IPS-20b (cell line): ENCODE measurements at regions not wholly inside any gene's neighbourhood (a gene's known extent, or its start where the extent isn't known, plus 50 kb on each side); places are given as distances from the start of the nearest gene placed in this dataset.

Experiments
- H3K27ac ChIP-seq: one replicate; pipeline ENCODE4 v1.5.1; 2013; ENCODE audit warnings: low read length
- H3K27me3 ChIP-seq: 2 replicates; pipeline ENCODE4 v1.6.1; 2013; ENCODE audit warnings: mild to moderate bottlenecking, low read length, inconsistent platforms; ENCODE audit not compliant: insufficient read depth
- H3K36me3 ChIP-seq: 2 replicates; pipeline ENCODE4 v1.6.1; 2013; ENCODE audit warnings: low read depth, mild to moderate bottlenecking, inconsistent platforms, low read length, moderate library complexity; ENCODE audit not compliant: insufficient read depth
- H3K4me1 ChIP-seq: 2 replicates; pipeline ENCODE4 v1.6.1; 2013; ENCODE audit warnings: mild to moderate bottlenecking, control low read depth, inconsistent platforms, low read length, moderate library complexity; ENCODE audit not compliant: insufficient read depth
- H3K4me3 ChIP-seq: 2 replicates; pipeline ENCODE4 v1.5.1; 2013; ENCODE audit warnings: mild to moderate bottlenecking, low read length, inconsistent platforms
- H3K9ac ChIP-seq: 2 replicates; pipeline ENCODE4 v1.6.1; 2013; ENCODE audit warnings: low read depth, mild to moderate bottlenecking, inconsistent platforms, low read length, moderate library complexity
- H3K9me3 ChIP-seq: 2 replicates; pipeline ENCODE4 v1.6.1; 2013; ENCODE audit warnings: mild to moderate bottlenecking, low read depth, low read length, inconsistent platforms; ENCODE audit not compliant: insufficient read depth

- Histone ChIP-seq H3K27ac (no peak overlapping the region), H3K36me3 (no peaks in the 10 kb centered on the region), H3K4me1 (no peaks in the 10 kb centered on the region; the same call in 1 of the 2 replicates), H3K9ac (no peak overlapping the region), H3K9me3 (no peaks in the 10 kb centered on the region), H3K27me3 (peaks cover 9% of the 10 kb centered on the region; the same call in 1 of the 2 replicates), H3K4me3 (no peak overlapping the region)
Measured at GRCh38 chr6:2471472-2471871, 226.1 kb upstream of the GMDS start.

GRCh38 chr6:2469428-2469827, 224.0 kb upstream of the GMDS start:
- Histone ChIP-seq H3K4me1 (no peaks in the 10 kb centered on the region; the same call in 1 of the 2 replicates), H3K36me3 (no peaks in the 10 kb centered on the region), H3K27ac (no peak overlapping the region), H3K4me3 (no peak overlapping the region), H3K9me3 (no peaks in the 10 kb centered on the region), H3K9ac (no peak overlapping the region), H3K27me3 (peaks cover 9% of the 10 kb centered on the region; the same call in 1 of the 2 replicates)

- no peaks in the 10 kb centered on the region for H3K9me3 ChIP-seq
- no peak overlapping the region for H3K9ac ChIP-seq
- no peaks in the 10 kb centered on the region for H3K36me3 ChIP-seq
- H3K27me3 ChIP-seq: peaks cover 9% of the 10 kb centered on the region; the same call in 1 of the 2 replicates
- no peaks in the 10 kb centered on the region; the same call in 1 of the 2 replicates for H3K4me1 ChIP-seq
- no peak overlapping the region for H3K27ac ChIP-seq
- H3K4me3 ChIP-seq: no peak overlapping the region; the same call in 1 of the 2 replicates
Measured at GRCh38 chr6:2468601-2468955, 223.2 kb upstream of the GMDS start.

- peaks cover 9% of the 10 kb centered on the region; the same call in 1 of the 2 replicates for H3K27me3 ChIP-seq
- H3K4me1 ChIP-seq: no peaks in the 10 kb centered on the region; the same call in 1 of the 2 replicates
- H3K9ac ChIP-seq: no peak overlapping the region
- H3K9me3 ChIP-seq: no peaks in the 10 kb centered on the region
- no peak overlapping the region for H3K27ac ChIP-seq
- H3K36me3 ChIP-seq: no peaks in the 10 kb centered on the region
- no peak overlapping the region for H3K4me3 ChIP-seq
Measured at GRCh38 chr6:2467929-2468600, 222.7 kb upstream of the GMDS start.

- Histone ChIP-seq H3K27me3 (peaks cover 9% of the 10 kb centered on the region; the same call in 1 of the 2 replicates), H3K36me3 (no peaks in the 10 kb centered on the region), H3K27ac (no peak overlapping the region), H3K9me3 (no peaks in the 10 kb centered on the region), H3K9ac (no peak overlapping the region), H3K4me1 (no peaks in the 10 kb centered on the region; the same call in 1 of the 2 replicates), H3K4me3 (no peak overlapping the region)
Measured at GRCh38 chr6:2465336-2465735, 219.9 kb upstream of the GMDS start.

GRCh38 chr6:2464641-2465040, 219.2 kb upstream of the GMDS start:
- Histone ChIP-seq H3K36me3 (no peaks in the 10 kb centered on the region), H3K27ac (no peak overlapping the region), H3K4me1 (no peaks in the 10 kb centered on the region; the same call in 1 of the 2 replicates), H3K27me3 (peaks cover 9% of the 10 kb centered on the region; the same call in 1 of the 2 replicates), H3K4me3 (no peak overlapping the region), H3K9me3 (no peaks in the 10 kb centered on the region), H3K9ac (no peak overlapping the region)

- Histone ChIP-seq H3K27ac (no peak overlapping the region), H3K9me3 (no peaks in the 10 kb centered on the region), H3K36me3 (no peaks in the 10 kb centered on the region), H3K4me1 (no peaks in the 10 kb centered on the region; the same call in 1 of the 2 replicates), H3K4me3 (no peak overlapping the region), H3K9ac (no peak overlapping the region), H3K27me3 (peaks cover 3% of the 10 kb centered on the region; the same call in 1 of the 2 replicates)
Measured at GRCh38 chr6:2462831-2463230, 217.4 kb upstream of the GMDS start.

- no peaks in the 10 kb centered on the region for H3K36me3 ChIP-seq
- H3K4me1 ChIP-seq: no peaks in the 10 kb centered on the region
- no peak overlapping the region for H3K27ac ChIP-seq
- H3K9me3 ChIP-seq: no peaks in the 10 kb centered on the region
- no peaks in the 10 kb centered on the region for H3K27me3 ChIP-seq
- H3K4me3 ChIP-seq: no peak overlapping the region
- H3K9ac ChIP-seq: no peak overlapping the region
Measured at GRCh38 chr6:2460216-2460745, 214.9 kb upstream of the GMDS start.

GRCh38 chr6:2454180-2454579, 208.8 kb upstream of the GMDS start:
- H3K36me3 ChIP-seq: no peaks in the 10 kb centered on the region
- H3K4me3 ChIP-seq: no peak overlapping the region
- peaks cover 14% of the 10 kb centered on the region for H3K27me3 ChIP-seq
- H3K27ac ChIP-seq: no peak overlapping the region
- H3K9ac ChIP-seq: no peak overlapping the region
- H3K9me3 ChIP-seq: no peaks in the 10 kb centered on the region
- no peaks in the 10 kb centered on the region for H3K4me1 ChIP-seq

GRCh38 chr6:2450546-2450945, 205.1 kb upstream of the GMDS start:
- no peaks in the 10 kb centered on the region for H3K9me3 ChIP-seq
- H3K4me1 ChIP-seq: no peaks in the 10 kb centered on the region
- no peaks in the 10 kb centered on the region for H3K36me3 ChIP-seq
- H3K27ac ChIP-seq: no peak overlapping the region
- H3K9ac ChIP-seq: no peak overlapping the region
- no peak overlapping the region for H3K4me3 ChIP-seq
- H3K27me3 ChIP-seq: peaks cover 17% of the 10 kb centered on the region

- no peak overlapping the region for H3K27ac ChIP-seq
- H3K9ac ChIP-seq: no peak overlapping the region
- H3K4me1 ChIP-seq: no peaks in the 10 kb centered on the region
- H3K36me3 ChIP-seq: no peaks in the 10 kb centered on the region
- peaks cover 17% of the 10 kb centered on the region for H3K27me3 ChIP-seq
- H3K9me3 ChIP-seq: no peaks in the 10 kb centered on the region
- no peak overlapping the region; the same call in 1 of the 2 replicates for H3K4me3 ChIP-seq
Measured at GRCh38 chr6:2449572-2449940, 204.2 kb upstream of the GMDS start.
